Esophagus muscularis mucosa (tissue), 4 donors: ENCODE measurements at regions not wholly inside any gene's neighbourhood (a gene's known extent, or its start where the extent isn't known, plus 50 kb on each side); places are given as distances from the start of the nearest gene placed in this dataset.

Source experiments
- CTCF ChIP-seq, 3 experiments: fragments of 200-600 bp in 2 of 3; fragments of 450-650 bp in 1 of 3; sonication (generic) in 2 of 3; IDR thresholded peaks; one replicate each; pipeline ENCODE4 v1.5.1; 2017 to 2019; ENCODE audit warnings: antibody characterized with exemption in 3 of 3, mild to moderate bottlenecking in 2 of 3, moderate library complexity in 1 of 3
- EP300 ChIP-seq: sonication (generic); formaldehyde crosslinking; IDR thresholded peaks from one replicate; pipeline ENCODE4 v1.6.1; 2017; ENCODE audit warnings: antibody characterized with exemption
- POLR2AphosphoS5 ChIP-seq, 2 donors: sonication (generic); formaldehyde crosslinking; IDR thresholded peaks; one replicate each; pipeline ENCODE4 v1.6.1; 2017; ENCODE audit warnings: antibody characterized with exemption in 2 of 2

- TF ChIP-seq CTCF (IDR thresholded peaks at IDR 0.05), result no peak
- no peak for TF ChIP-seq POLR2AphosphoS5 (IDR thresholded peaks at IDR 0.05)
- TF ChIP-seq EP300, result no peak
These were observed 57.7 kb upstream of the CPEB4 start for GRCh38 chr5:173830421-173830820.
